CD4-positive, alpha-beta T cell treated with Interleukin-17A for 1 hour (primary cell): ENCODE measurements at regions not wholly inside any gene's neighbourhood (a gene's known extent, or its start where the extent isn't known, plus 50 kb on each side); places are given as distances from the start of the nearest gene placed in this dataset.

Source experiments
- DNase-seq: peaks from one replicate; pipeline ENCODE4 v3.0.0-alpha.2; 2020

DNA sequence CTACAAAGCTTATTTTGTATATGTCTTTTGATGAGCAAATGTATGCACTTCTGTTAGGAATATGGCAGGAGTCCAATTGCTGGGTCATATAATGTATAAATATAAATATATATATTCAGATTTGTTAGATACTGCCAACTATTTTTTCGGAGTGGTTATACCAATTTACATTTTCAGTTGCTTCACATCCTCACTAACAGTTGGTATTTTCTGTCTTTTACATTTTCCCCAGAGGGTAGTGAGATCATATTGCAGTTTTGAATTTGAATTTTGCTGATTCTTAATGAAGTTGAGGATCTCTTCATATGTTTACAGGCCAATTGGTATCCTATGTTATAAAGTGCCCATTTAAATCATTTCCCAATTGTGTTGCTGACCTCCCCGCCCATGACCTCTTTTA is 139.0 kb upstream of the KCNMB2 start:
- no peak for DNase-seq

DNA sequence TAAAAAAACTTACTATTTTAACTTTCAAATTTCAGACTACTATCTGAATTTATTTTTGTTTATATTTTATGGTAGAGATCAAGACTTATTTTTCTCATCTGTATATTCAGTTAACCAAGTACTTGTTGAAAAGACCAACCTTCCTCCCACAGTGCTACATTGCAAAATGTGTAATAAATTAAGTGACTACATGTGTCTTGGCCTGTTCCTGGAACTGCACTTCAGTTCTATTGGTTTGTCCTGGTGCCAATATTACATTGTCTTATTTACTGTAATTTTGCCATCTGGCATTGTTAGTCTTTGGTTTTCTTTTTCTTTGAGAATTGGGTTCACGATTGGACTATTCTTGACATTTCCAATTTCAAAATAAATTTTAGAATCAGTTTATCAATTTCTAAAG is 138.4 kb upstream of the KCNMB2 start:
- no peak for DNase-seq

DNA sequence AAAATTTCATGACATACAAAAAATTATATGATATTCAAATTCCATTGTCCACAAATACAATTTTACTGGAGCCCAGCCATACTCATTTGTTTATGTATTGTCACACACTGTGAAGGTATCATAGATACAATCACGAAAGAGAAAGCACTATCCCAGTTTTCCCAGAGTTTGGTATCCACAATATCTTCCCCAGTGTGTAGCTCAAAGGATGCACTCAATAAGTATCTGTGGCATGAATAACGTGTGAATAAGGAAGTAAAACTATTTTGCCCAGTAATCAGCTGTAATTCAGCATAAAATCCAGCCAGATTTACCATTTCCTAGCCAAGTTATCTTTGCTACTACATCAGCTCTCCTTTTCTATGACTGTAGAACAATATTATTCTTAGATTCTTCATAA is 131.3 kb upstream of the KCNMB2 start:
- DNase-seq, result no peak

DNA sequence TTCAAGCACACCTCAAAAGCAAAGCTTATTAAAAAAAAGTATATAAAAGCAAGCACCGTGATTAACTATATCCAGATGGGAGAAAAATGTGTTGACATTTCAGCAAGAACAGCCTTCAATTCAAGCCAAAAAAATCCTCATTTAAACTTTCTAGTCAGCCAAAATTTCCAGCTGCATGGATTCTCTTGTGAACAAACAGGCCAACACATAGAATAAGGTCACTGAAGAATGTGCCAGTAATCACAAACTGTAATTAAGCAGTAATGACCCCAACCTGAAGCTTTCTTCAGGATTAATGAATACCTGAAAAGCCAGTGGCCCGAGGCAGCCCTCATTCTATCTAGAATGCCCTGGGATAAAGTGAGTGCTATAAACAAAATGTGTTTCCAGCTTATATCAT is 130.7 kb upstream of the KCNMB2 start:
- DNase-seq, result no peak

DNA sequence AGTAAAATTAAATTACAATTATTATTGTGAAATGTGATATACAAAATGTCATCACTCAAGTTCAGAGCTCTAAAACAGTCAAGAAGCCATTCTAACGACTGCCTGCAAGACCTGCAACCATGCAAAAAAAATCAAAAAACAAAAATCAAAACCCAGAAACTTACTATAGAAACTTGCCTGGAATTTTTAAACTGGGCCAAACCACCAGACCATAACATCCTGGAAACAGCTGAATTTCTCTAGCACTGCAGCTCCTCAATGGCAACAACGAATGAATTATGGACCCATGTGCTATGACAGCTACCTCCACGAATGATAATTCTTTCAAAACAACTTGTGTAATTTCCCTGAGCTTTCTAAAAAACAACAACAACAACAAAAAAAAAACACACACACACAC is 130.0 kb upstream of the KCNMB2 start:
- DNase-seq, result no peak

DNA sequence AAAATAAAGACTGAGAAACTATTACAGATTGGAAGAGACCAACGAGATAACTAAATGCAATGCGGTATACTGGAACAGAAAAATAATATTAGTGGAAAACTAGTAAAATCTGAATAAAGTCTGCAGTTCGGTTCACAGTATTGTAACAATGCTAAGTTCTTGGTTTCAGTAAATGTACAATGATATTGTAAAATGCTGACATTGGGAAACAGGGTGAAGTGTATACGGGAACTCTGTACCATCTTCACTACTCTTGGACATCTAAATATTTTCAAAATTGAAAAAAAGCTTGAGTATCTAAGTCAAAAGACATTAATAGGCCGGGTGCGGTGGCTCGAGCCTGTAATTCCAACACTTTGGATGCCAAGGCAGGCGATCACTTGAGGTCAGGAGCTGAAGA is 120.9 kb upstream of the KCNMB2 start:
- DNase-seq, result no peak

DNA sequence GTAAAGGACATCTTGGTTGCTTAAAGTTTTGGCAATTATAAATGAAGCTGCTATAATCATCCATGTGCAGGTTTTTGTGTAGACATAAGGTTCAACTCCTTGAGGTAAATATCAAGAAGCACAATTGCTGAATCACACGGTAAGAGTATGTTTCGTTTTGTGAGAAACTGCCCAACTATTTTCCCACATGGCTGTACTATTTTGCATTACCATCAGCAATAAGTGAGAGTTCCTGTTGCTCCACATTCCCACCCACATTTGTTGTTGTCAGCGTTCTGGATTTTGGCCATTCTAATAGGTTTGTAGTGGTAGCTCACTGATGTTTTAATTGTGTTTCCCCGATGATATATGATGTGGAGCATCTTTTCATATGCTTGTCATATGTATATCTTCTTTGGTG is 118.5 kb upstream of the KCNMB2 start:
- DNase-seq, result no peak

DNA sequence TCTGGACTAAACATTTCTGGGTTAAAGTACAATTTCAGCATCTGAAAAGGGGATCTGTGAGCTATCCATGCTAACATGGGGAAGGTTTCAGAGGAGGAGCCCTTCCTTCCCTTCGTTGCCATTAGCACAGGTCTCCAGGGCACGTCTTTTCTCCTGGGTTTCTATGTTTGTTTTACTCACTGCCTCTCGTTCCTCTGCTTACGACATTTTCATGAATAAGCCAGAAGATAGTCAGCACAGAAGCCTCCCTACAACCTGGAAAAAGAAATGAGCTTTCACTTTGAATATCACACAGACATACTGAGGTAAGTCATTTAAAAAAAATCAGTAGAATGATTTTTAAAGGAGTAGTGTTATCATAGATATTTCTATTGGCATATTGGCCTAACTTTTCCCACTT is 117.2 kb upstream of the KCNMB2 start:
- DNase-seq, result no peak

DNA sequence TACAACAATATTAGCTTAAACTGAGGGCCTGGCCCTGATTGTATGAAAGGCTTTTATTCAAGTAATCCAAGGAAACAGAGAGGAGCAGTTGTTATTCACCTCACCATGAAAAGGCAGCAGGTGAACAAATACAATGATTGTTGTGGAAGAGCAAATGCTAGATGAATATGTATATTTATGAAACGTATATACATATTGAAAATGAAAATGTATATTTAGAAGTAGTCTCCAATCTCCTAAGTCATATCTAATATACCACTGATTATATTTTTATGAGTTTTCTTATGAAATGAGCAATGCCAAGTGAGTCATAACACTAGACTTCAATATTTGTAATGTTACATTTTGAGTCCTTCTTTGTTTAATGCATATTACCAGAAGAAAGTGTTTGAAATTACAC is 116.2 kb upstream of the KCNMB2 start:
- DNase-seq, result no peak

DNA sequence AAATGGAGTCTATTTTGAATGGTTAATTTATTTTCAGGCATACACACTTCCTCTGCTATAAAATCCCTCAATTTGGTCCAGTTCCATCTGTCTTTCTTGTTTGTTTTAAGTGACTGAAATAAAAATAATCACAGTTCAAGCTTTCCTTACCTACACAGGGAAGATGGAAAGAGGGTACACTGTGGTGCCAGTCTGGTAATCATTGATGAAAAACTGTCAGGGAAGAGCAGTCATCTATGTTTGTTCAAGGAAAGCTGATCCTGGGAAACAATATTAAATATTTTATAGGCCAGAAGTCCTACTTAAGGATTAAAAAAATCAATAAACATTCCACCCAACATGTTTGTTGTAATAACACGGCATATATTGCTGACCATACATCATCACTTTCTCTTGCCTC is 115.2 kb upstream of the KCNMB2 start:
- DNase-seq, result no peak

DNA sequence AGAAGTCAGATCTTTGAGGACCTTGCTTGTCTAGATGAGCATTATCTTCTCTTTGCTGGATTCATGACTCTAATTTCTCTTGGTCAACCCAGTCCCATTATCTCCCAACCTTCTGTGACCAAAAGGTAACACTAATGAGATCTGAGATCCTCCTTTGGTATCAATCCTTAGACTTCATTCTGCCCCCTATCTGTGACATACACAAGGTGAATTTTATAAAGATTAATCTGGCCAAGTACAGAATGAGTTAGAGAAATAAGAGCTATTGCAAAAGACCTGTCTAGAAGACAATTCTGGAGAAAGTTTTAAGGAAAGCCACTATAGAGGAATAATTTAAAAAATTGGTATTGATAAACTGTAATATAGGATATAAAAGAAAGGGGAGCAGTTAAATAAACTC is 113.8 kb upstream of the KCNMB2 start:
- DNase-seq, result no peak

DNA sequence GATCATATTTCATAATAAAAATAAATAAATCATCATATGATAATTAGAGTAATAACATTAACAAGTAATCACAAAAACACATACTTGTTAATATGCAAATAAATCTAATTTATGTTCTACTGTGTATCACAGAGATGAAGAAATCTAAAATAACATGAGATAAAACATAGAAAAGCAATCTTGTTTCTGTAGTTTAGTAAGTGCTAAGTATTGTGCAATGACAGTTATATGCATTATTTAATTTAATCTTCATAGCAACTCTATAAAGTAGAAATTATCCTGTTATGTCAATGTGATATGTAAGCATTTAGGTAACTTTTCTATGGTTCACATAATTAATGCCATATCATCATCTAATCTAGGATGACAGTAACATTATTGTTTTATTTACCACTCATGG is 108.2 kb upstream of the KCNMB2 start:
- DNase-seq, result no peak

DNA sequence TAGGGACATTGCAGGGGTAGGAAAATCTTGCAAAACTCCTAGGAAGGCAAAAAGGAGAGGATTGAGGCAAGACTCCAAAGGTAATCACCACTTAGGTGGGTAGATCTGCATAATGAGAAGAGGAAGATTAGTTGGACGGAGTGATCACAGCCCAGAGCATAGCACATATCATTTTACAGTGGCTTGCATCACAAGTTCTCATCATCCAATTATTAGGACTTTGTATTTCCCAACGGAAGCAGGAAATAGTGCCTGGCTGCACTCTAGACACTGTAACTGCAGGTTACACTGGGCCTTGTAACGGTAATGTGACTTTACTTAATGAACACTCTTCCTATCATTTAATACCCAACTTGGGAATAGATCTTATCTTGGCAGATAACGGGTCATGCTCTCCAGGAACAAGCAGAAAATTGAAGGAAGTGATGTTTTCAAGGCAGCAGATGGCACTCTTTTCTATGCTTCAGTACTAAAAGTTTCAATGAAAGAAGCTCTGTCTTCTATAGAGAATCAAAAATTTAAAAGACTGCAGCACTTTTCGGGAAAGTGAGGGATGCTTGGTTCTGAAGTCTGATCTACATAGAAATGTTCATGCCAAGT is 101.9 kb upstream of the KCNMB2 start:
- no peak for DNase-seq

DNA sequence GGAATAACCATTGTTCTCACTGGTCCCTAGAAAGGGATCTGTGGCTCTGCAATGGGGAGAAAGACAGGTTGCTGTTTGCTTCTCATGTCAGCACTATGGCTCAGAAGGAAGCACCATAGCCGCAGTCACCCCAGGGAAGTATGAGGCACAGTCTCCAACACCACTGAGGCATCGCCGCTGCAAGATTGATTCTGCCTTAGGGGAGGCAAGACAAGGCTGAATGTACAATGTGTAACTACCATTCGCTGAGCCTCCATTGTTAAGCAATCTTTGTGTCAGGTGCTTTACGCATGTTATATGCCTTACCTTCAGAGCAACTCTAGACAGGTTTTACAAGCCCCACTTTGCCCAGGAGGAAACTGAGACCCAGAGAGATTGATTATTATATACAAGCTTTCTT is 100.7 kb upstream of the KCNMB2 start:
- DNase-seq, result no peak

DNA sequence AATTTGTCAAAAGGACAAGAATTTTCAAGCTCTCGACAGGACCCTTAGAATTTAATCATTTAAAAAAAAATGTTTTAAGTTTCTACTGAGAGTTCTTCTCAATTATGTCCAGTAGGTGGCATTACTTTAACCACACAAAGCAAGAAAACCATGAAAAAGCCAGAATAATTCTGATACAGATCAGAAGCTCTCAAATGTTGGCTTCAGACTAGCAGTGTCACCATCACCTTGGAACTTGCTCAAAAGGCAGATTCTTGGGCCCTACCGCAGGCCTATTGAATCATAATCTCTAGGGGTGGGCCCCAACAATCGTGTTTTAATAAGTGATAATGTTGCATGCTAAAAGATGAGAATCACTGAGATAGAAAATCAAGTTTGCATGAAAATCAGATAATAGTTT is 99.5 kb upstream of the KCNMB2 start:
- DNase-seq, result peak; percentile 7

DNA sequence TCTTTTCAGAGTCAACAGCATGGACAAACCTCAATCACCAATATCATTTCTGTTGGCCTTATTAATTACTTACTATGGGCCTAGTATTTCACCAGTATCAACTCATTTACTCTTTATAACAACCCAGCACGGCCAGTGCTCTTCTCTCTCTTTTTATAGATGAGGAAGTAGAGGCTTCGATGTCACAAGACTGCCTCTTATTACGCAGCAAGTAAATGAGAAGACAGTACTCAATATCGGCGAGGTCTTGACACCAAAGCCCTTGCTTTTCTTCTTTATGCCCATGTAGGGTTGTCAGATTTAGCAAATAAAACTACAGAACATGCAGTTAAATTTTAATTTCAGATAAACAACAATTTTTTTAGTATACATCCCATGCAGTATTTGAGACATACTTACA is 99.0 kb upstream of the KCNMB2 start:
- DNase-seq, result no peak

DNA sequence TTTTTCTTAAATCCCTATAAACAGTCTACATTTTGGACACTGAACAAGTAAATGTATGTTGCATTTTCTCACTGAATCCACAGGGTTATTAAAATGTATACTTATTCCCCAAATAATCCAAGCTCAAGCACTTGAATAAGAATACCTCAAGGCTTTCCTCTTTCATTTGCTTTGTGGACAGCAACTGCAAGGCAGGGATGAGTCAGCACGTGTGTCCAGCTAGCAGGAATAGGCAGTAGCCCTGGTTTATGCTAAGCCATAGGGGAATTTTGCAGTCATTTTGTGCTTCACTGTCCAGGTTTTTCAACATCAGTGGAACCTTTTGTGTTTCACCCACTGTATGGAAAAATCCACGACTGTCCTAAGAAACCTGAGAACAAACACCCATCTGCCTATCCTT is 96.7 kb upstream of the KCNMB2 start:
- DNase-seq, result no peak

DNA sequence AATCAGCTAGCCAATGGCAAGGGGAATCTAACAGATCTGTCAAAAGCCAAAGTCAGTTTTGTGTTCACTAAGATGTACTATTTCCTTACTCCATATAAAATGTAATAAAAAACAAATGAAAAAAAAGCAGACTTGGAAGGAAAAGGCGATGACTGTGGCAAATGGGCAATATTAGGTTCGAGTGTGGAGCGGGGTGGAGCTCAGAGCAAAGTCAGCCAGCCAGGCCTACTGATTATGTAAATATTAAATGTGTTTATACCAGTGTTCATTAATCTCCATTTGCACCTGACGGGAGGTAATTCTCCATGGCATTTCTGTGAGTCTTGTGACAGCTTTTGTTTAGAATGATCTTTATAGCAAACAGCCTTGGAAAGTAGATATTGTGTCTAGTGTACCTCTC is 96.2 kb upstream of the KCNMB2 start:
- no peak for DNase-seq

DNA sequence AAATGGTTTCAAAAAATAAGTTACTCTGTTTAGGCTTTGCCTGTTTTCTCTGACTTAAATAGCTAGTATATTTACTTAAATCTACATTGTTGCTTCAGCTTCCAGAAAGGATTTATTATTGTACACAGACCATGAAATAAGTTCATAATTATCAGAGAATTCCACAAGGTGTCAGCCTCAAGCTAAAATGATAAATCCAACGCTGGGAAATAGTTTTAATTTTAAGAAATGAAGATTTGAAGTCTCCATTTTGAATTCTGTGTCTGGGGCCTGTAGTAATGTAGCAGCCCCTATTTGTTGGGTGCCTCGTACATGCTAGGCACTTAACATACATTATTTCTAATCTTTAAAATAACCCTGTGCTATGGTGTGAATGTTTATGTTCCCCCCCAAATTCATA is 92.6 kb upstream of the KCNMB2 start:
- no peak for DNase-seq

DNA sequence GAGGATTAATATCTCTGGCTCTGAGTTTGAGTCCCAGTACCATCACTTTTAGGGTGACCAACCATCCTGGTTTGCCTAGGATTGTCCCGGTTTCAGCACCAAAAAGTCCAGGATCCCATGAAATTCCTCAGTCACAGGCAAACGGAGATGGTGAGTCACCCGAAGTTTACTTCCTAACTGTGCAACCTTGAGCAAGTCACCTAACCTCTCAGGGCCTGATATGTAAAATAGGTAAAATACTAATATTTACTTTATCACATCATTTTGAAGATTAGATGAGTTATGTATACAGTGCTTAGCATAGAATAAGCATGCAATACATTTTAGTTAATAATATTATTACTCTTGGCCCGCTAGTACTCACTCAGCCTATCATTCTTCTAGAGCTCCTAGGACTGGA is 91.1 kb upstream of the KCNMB2 start:
- no peak for DNase-seq

DNA sequence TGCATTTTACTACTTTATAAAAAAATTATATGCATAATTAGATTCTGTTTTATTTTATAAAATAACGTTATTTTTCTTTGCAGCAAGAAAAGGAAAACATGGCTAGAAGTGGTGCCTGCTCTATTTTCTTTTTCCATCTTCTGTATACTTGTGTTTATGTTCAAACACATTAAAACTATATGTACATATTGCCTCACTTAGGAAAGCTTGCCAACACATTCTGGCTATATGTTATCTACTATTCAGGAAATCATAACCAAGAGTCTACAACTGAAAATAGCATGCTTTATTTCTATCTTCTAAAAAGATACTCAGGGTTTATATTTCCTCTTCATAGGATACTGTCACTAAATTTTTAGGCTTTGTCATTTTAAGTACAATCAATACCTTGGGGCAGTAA is 90.2 kb upstream of the KCNMB2 start:
- DNase-seq, result no peak

DNA sequence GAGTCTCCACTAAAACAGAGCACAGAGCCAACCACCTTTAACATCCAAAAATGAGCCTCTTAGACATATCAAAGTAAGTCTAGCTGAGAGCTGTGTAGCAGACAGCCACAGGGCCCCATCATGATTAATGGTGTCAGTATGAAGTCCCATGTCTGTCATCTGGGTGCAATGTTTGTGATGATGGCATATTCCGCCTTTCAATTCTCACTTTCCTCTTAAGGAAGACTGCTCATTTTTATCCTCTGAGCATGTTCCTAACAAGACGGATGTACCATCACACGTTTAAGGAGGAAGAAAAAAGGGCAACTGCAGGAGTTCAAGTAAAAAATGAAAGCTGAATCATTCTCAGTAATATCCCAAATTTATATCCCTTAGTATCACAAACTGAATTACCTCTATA is 85.8 kb upstream of the KCNMB2 start:
- no peak for DNase-seq

DNA sequence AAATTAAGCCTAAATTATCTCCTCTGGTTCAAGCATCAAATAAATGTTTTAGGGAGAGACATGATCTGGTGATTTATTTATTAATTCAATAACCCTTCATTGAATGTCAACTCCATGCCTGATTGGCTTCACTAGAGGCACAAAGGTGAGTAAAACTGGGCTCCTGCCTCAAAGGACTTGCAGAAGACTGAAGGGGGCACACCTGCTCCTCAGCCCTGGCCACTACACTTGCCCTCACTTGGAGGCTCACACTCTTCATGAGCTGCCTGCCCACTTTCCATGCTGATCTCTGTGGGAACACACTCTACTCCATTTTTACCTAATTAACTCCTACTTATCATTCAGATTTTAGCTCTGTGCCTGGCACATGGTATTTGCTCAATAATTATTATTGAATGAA is 84.4 kb upstream of the KCNMB2 start:
- DNase-seq, result no peak

DNA sequence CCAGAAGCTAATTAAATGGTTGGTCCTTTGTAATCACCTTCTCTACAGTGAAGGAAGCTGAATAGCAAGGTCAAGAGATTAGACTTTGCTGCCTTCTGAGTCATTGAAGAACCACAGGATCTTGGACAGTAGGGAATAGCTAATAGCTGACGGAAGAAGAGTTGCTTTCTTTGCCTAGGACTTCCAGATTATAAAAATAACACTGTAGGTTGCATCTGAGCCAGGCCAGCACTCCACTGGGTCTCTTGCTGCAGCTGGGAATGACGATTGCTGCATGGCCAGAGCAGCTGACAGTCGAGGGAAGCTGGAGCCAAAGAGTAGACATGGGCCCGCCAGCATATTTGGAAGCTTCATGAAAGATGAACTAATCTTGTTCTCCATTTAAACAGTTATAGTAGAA is 81.5 kb upstream of the KCNMB2 start:
- DNase-seq, result no peak

DNA sequence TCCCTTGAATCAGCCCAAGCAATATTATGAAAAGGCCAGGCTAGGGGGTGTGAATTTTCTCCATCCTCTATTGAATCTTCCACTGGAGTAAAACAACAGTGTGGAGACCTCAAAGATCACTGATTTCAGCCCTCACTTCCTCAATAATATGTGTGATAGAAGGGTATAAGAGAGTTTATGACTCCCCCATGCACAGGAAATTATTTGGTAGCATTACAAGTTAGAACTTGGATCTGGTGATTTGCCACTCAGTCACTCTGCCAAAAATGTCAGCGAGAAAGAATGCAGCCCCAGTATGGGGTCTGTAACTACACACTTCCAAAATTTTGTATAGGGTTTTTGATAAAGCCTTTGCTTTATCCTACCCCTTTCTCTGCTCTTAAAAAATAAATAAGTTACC is 81.0 kb upstream of the KCNMB2 start:
- no peak for DNase-seq

DNA sequence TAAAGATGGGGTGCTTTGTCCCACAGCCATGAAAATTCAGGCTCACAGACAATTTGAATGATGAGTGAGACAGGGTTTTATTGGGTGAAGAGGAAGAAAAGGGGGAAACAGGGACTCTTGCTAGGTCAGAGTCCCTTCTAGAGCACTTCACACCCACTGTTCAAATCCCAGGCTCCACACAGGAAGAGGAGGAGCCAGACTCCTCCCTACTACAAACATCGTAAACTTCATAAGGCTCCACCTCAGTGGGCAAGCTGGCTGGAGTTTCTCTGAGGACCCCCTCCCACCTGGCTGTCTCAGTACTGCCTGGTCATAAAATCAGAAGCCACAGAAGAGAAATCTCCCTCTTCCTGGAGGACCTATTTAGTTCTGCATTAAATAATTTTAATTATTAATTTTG is 80.3 kb upstream of the KCNMB2 start:
- DNase-seq, result no peak
